ENCODE measurements at regions not wholly inside any gene's neighbourhood (a gene's known extent, or its start where the extent isn't known, plus 50 kb on each side); places are given as distances from the start of the nearest gene placed in this dataset.

- H3K4me3 ChIP-seq (ENCODE audit: low read depth, low read length): no peak overlapping the region
- DNase-seq (ENCODE audit: low read depth): no peak
- no peaks in the 10 kb centered on the region for H3K27me3 ChIP-seq (ENCODE audit: control insufficient read depth, insufficient read depth, low read length)
- no peak for TF ChIP-seq CTCF (IDR thresholded peaks at IDR 0.05; ENCODE audit: insufficient read depth, low read depth, low read length)
- no peaks in the 10 kb centered on the region for H3K36me3 ChIP-seq (ENCODE audit: control insufficient read depth, insufficient read depth, low read length)
- CTCF ChIA-PET: interaction anchor here (0.6 kb wide), 1 partner anchor 1011 kb away, joined by 4 read pairs; no protein-coding TSS in a partner anchor
- POLR2A ChIA-PET: no interaction called here
Measured at GRCh38 chr6:125516644-125517043, 214.9 kb upstream of the HDDC2 start.

- Histone ChIP-seq H3K36me3 (ENCODE audit: control insufficient read depth, insufficient read depth, low read length) (no peaks in the 10 kb centered on the region), H3K4me3 (ENCODE audit: low read depth, low read length) (no peak overlapping the region), H3K27me3 (ENCODE audit: control insufficient read depth, insufficient read depth, low read length) (no peaks in the 10 kb centered on the region)
- no peak for TF ChIP-seq CTCF (IDR thresholded peaks at IDR 0.05; ENCODE audit: insufficient read depth, low read depth, low read length)
- ChIA-PET CTCF (no interaction called here), POLR2A (no interaction called here)
- no peak for DNase-seq (ENCODE audit: low read depth)
Measured at GRCh38 chr6:125519367-125519766, 217.6 kb upstream of the HDDC2 start.

DNA sequence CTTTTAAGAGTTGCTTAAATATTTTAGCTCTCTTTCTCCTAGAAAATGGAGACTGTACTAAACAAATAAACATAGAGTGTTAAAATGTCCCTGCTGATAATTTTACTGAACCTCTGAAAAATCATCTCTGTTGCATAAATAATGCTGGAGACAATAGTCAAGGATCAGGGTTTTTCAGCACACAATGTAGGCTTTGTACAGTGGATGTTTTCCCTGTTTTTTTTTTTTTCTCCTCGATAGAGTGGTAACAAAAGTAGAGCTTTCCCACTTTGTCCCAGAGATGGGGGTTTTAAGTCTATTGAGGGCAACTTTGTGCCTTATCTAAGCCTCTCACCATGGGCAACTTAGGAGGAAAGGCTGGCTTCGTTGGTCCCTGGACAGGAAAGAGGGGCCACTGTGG is 222.6 kb upstream of the HDDC2 start:
- TF ChIP-seq CTCF (IDR thresholded peaks at IDR 0.05; ENCODE audit: insufficient read depth, low read depth, low read length): no peak
- H3K4me3 ChIP-seq (ENCODE audit: low read depth, low read length): no peak overlapping the region
- no peak for DNase-seq (ENCODE audit: low read depth)
- ChIA-PET CTCF (no interaction called here), POLR2A (no interaction called here)
- H3K27me3 ChIP-seq (ENCODE audit: control insufficient read depth, insufficient read depth, low read length): no peaks in the 10 kb centered on the region
- no peaks in the 10 kb centered on the region for H3K36me3 ChIP-seq (ENCODE audit: control insufficient read depth, insufficient read depth, low read length)

DNA sequence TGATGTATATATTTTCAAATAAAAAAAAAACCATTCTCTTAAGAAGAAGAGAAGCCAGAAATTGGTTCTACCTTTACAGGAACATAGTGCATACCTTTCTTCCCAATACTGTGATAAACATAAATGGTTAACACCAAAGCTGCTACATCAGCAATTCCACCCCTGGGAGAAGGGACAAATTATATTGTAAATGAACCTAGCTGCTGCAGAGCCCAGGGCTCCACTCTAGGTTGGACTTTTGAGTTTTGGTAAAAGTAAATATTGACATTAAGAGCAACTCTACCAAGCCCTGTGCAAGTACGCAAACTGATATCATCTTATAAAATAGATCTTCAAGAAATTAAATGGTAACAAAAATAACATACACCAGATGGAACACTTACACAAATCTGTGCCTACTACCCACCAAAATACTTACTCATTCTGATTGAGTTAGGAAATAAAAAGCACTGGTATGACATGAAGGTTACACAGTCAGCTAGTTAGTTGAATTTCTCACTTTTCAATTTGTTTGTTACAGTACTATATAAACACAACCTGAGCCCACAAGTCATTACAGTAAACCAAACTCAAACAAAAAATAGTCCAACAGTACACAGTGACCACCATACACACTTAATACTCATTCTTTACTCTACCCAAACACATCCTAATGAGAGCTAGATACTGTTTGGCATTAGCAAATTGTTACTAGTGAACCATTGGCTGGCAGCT is 223.3 kb upstream of the HEY2 start:
- CTCF ChIA-PET: no interaction called here
- H3K36me3 ChIP-seq (ENCODE audit: control insufficient read depth, insufficient read depth, low read length): no peaks in the 10 kb centered on the region
- no peak overlapping the region for H3K4me3 ChIP-seq (ENCODE audit: low read depth, low read length)
- no peak for TF ChIP-seq CTCF (IDR thresholded peaks at IDR 0.05; ENCODE audit: insufficient read depth, low read depth, low read length)
- POLR2A ChIA-PET: no interaction called here
- no peaks in the 10 kb centered on the region for H3K27me3 ChIP-seq (ENCODE audit: control insufficient read depth, insufficient read depth, low read length)
- no peak for DNase-seq (ENCODE audit: low read depth)

GRCh38 chr6:125528621-125529041 is 220.8 kb upstream of the HEY2 start:
- POLR2A ChIA-PET: no interaction called here
- no peak for DNase-seq (ENCODE audit: low read depth)
- no peaks in the 10 kb centered on the region for H3K36me3 ChIP-seq (ENCODE audit: control insufficient read depth, insufficient read depth, low read length)
- CTCF ChIA-PET: interaction anchor here (0.6 kb wide), 1 partner anchor 1749 kb away, joined by 3 read pairs; no protein-coding TSS in a partner anchor
- no peak for TF ChIP-seq CTCF (IDR thresholded peaks at IDR 0.05; ENCODE audit: insufficient read depth, low read depth, low read length)
- peaks cover 2% of the 10 kb centered on the region; the same call in 1 of the 2 replicates for H3K27me3 ChIP-seq (ENCODE audit: control insufficient read depth, insufficient read depth, low read length)
- no peak overlapping the region for H3K4me3 ChIP-seq (ENCODE audit: low read depth, low read length)
